ENCODE measurements at regions not wholly inside any gene's neighbourhood (a gene's known extent, or its start where the extent isn't known, plus 50 kb on each side); places are given as distances from the start of the nearest gene placed in this dataset.

GRCh38 chr11:34755671-34756070 is 134.8 kb downstream of the EHF start:
- TF ChIP-seq CTCF (conservative IDR thresholded peaks at IDR 0.05; ENCODE audit: low read depth, low read length) (no peak), EZH2 (IDR thresholded peaks at IDR 0.05; ENCODE audit: low read length, unreplicated experiment) (no peak)
